A549 (cell line): ENCODE measurements at regions not wholly inside any gene's neighbourhood (a gene's known extent, or its start where the extent isn't known, plus 50 kb on each side); places are given as distances from the start of the nearest gene placed in this dataset.
"Not testable (repeated sequence)": the region's sequence is repeated elsewhere in the genome, so short reads cannot be mapped to it uniquely, and the experiment has no call there.

ENCODE experiments used
- ATAC-seq, 2 experiments: fragments of 200-7000 bp in 1 of 2; fragments of >200 bp in 1 of 2; cut with Nextera tagmentation in 1 of 2; cut with Tn5 transposase in 1 of 2; 3 replicates each; pipeline versions ENCODE4 v1.8.0 to v1.9.1; 2018 to 2020; ENCODE audit warnings: mild to moderate bottlenecking in 1 of 2, moderate library complexity in 1 of 2
- CTCF ChIA-PET: fragments of 300-600 bp; sonication (Branson Sonifier 250); formaldehyde crosslinking; extraction: SDS; loops from one replicate; lab custom pipeline; 2021; ENCODE audit warnings: antibody characterized with exemption, inconsistent platforms; lab: Yijun Ruan, JAX
- POLR2A ChIA-PET: fragments of 350-600 bp; formaldehyde crosslinking; extraction: SDS; loops from one replicate; lab custom pipeline; 2021; ENCODE audit warnings: antibody characterized with exemption, inconsistent platforms; lab: Yijun Ruan, JAX
- DNase-seq, 2 experiments: peaks; one replicate each; pipeline versions ENCODE4 v3.0.0 to v3.0.0-alpha.2; 2011 to 2016; ENCODE audit warnings: low read depth in 1 of 2, low spot score in 1 of 2
- FAIRE-seq: peaks from 2 replicates; lab custom pipeline; 2011; peaks lifted over from hg19 to GRCh38; lab: Jason Lieb, UNC
- H3K27ac ChIP-seq, 2 experiments: fragments of >200 bp; sonication (Bioruptor Twin); formaldehyde crosslinking; 3 replicates each; pipeline ENCODE4 v1.5.1; 2016 to 2017
- H3K4me1 ChIP-seq: fragments of >200 bp; sonication (Bioruptor Twin); formaldehyde crosslinking; 3 replicates; pipeline ENCODE4 v1.6.1; 2016
- H3K4me2 ChIP-seq: fragments of >200 bp; sonication (Bioruptor Twin); formaldehyde crosslinking; 3 replicates; pipeline ENCODE4 v1.6.1; 2016
- H3K4me3 ChIP-seq: fragments of >200 bp; sonication (Bioruptor Twin); formaldehyde crosslinking; 3 replicates; pipeline ENCODE4 v1.5.1; 2016
- H3K9me3 ChIP-seq: fragments of >200 bp; sonication (Bioruptor Twin); formaldehyde crosslinking; 3 replicates; pipeline ENCODE4 v1.6.1; 2016
- CBX8 ChIP-seq: fragments of 200-600 bp; sonication (generic); IDR thresholded peaks from 2 replicates; pipeline ENCODE4 v1.6.1; 2016
- CTCF ChIP-seq: fragments of >200 bp; sonication (Bioruptor Twin); formaldehyde crosslinking; IDR thresholded peaks from 3 replicates; pipeline ENCODE4 v1.5.1; 2016
- EHF ChIP-seq: fragments of 250-450 bp; sonication (Bioruptor Pico); IDR thresholded peaks from 2 replicates; pipeline ENCODE4 v1.5.0; 2020; ENCODE audit warnings: mild to moderate bottlenecking
- EHMT2 ChIP-seq: fragments of 200-600 bp; sonication (generic); IDR thresholded peaks from 2 replicates; pipeline ENCODE4 v1.6.1; 2016; ENCODE audit warnings: antibody characterized with exemption, low read depth, mild to moderate bottlenecking, moderate library complexity
- FOSL2 ChIP-seq, 2 experiments: fragments of 450-650 bp in 1 of 2; fragments of >200 bp in 1 of 2; sonication (Bioruptor Twin) in 1 of 2; formaldehyde crosslinking; IDR thresholded peaks; 2 replicates each; pipeline versions ENCODE4 v1.5.0 to v1.6.1; 2016 to 2020; ENCODE audit warnings: mild to moderate bottlenecking in 1 of 2, moderate library complexity in 1 of 2
- HDAC2 ChIP-seq: fragments of 200-600 bp; sonication (generic); IDR thresholded peaks from 2 replicates; pipeline ENCODE4 v1.6.1; 2016
- MAZ ChIP-seq: fragments of 150-350 bp; IDR thresholded peaks from 2 replicates; pipeline ENCODE4 v1.6.1; 2014; ENCODE audit warnings: antibody characterized with exemption, low read depth, low read length, borderline replicate concordance
- MYC ChIP-seq: IDR thresholded peaks from 2 replicates; pipeline ENCODE4 v1.6.1; 2012; ENCODE audit warnings: mild to moderate bottlenecking, inconsistent platforms, low read length, improper control_type of control experiment, borderline replicate concordance
- NFE2L2 ChIP-seq: fragments of 150-350 bp; conservative IDR thresholded peaks from 2 replicates; pipeline ENCODE4 v1.6.1; 2014; ENCODE audit warnings: low read length
- NPAS2 ChIP-seq: fragments of 250-450 bp; sonication (Bioruptor Pico); IDR thresholded peaks from 2 replicates; pipeline ENCODE4 v1.8.0; 2022; ENCODE audit warnings: mild to moderate bottlenecking, moderate library complexity, borderline replicate concordance
- PHF8 ChIP-seq: fragments of 200-600 bp; sonication (generic); IDR thresholded peaks from 2 replicates; pipeline ENCODE4 v1.6.1; 2016; ENCODE audit warnings: low read depth, mild to moderate bottlenecking, antibody characterized with exemption, moderate library complexity, borderline replicate concordance
- POLR2A ChIP-seq: IDR thresholded peaks from 2 replicates; pipeline ENCODE4 v1.6.1; 2012; ENCODE audit warnings: mild to moderate bottlenecking, low read length
- RFX5 ChIP-seq: fragments of 450-650 bp; IDR thresholded peaks from 2 replicates; pipeline ENCODE4 v1.7.1; 2014; ENCODE audit warnings: antibody characterized with exemption, mild to moderate bottlenecking, moderate library complexity
- RNF2 ChIP-seq: fragments of 200-600 bp; sonication (generic); IDR thresholded peaks from 2 replicates; pipeline ENCODE4 v1.6.1; 2016; ENCODE audit warnings: low read depth, mild to moderate bottlenecking, antibody characterized with exemption, moderate library complexity, borderline replicate concordance
- TP53 ChIP-seq: fragments of 250-450 bp; sonication (Bioruptor Pico); IDR thresholded peaks from 2 replicates; pipeline ENCODE4 v1.5.0; 2021; ENCODE audit warnings: mild to moderate bottlenecking, moderate library complexity
- WGBS: methylation state at CpG from one replicate; pipeline ENCODE4 v1.1.6; 2017; ENCODE audit errors: missing lambda C conversion rate; 5-methylcytosine and 5-hydroxymethylcytosine counted together
- TF ChIP-seq, protein P1 (sequence below): IDR thresholded peaks from 2 replicates; pipeline ENCODE4 v1.6.1; 2012
- TF ChIP-seq, protein P2 (sequence below): fragments of 150-350 bp; IDR thresholded peaks from 2 replicates; pipeline ENCODE4 v1.6.1; 2014; ENCODE audit warnings: low read depth, mild to moderate bottlenecking, low read length

GRCh38 chr13:46491641-46492040, 61.3 kb upstream of the LRCH1 start:
- Histone ChIP-seq H3K9me3 (0 out of 3 replicates have a peak, but pooled peaks cover 2% of the 10 kb centered on the region), H3K4me2 (no peak overlapping the region), H3K4me3 (no peak overlapping the region), H3K27ac (no peak overlapping the region), H3K4me1 (0 out of 3 replicates have a peak, but pooled peaks cover 6% of the 10 kb centered on the region)
- FAIRE-seq (no peak), DNase-seq (no peak), ATAC-seq (no peak)
- TF ChIP-seq HDAC2 (no peak), RNF2 (no peak), RFX5 (no peak), CTCF (no peak), PHF8 (no peak), MAZ (no peak), TP53 (CRISPR knock-in tag) (no peak)
- WGBS, result 57% methylated on average over 4 of the region's 4 CpGs
- ChIA-PET POLR2A (no interaction called here), CTCF (interaction anchor here (0.7 to 2.6 kb wide), 4 partner anchors 11 to 228 kb away, joined by 3 to 17 read pairs (median 4); no protein-coding TSS in a partner anchor)

GRCh38 chr13:46490713-46491112, 62.3 kb upstream of the LRCH1 start:
- FAIRE-seq, POLR2A ChIA-PET, H3K9me3 ChIP-seq, H3K4me1 ChIP-seq, H3K4me3 ChIP-seq, H3K27ac ChIP-seq, DNase-seq, H3K4me2 ChIP-seq: not testable (repeated sequence)
- CTCF ChIA-PET, result interaction anchor here (0.7 to 2.6 kb wide), 6 partner anchors 51 to 234 kb away, joined by 3 to 17 read pairs (median 4); no protein-coding TSS in a partner anchor
- WGBS, result 91% methylated on average over 14 of the region's 14 CpGs
- 0 out of 6 replicates have a peak, but pooled peaks of 1 of the 2 experiments have one; percentile 64 for ATAC-seq

GRCh38 chr13:46490129-46490528, 62.8 kb upstream of the LRCH1 start:
- ChIA-PET POLR2A (no interaction called here), CTCF (interaction anchor here (0.7 to 2.6 kb wide), 5 partner anchors 52 to 235 kb away, joined by 3 to 17 read pairs (median 4); no protein-coding TSS in a partner anchor)
- H3K9me3 ChIP-seq, result peaks cover 10% of the 10 kb centered on the region; the same call in 1 of the 3 replicates
- TF ChIP-seq, protein P1, sequence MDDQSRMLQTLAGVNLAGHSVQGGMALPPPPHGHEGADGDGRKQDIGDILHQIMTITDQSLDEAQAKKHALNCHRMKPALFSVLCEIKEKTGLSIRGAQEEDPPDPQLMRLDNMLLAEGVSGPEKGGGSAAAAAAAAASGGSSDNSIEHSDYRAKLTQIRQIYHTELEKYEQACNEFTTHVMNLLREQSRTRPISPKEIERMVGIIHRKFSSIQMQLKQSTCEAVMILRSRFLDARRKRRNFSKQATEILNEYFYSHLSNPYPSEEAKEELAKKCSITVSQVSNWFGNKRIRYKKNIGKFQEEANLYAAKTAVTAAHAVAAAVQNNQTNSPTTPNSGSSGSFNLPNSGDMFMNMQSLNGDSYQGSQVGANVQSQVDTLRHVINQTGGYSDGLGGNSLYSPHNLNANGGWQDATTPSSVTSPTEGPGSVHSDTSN, result no peak
- TF ChIP-seq FOSL2 (IDR thresholded peaks at IDR 0.05) (no peak), FOSL2 (CRISPR knock-in tag; IDR thresholded peaks at IDR 0.05) (no peak), HDAC2 (no peak), NPAS2 (CRISPR knock-in tag) (no peak), NFE2L2 (no peak), EHMT2 (no peak), MYC (no peak), CBX8 (no peak), EHF (CRISPR knock-in tag) (no peak), POLR2A (no peak)
- TF ChIP-seq, protein P2, sequence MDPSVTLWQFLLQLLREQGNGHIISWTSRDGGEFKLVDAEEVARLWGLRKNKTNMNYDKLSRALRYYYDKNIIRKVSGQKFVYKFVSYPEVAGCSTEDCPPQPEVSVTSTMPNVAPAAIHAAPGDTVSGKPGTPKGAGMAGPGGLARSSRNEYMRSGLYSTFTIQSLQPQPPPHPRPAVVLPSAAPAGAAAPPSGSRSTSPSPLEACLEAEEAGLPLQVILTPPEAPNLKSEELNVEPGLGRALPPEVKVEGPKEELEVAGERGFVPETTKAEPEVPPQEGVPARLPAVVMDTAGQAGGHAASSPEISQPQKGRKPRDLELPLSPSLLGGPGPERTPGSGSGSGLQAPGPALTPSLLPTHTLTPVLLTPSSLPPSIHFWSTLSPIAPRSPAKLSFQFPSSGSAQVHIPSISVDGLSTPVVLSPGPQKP, result no peak
- 59% methylated on average over 2 of the region's 2 CpGs for WGBS
- no peak overlapping the region for H3K4me3 ChIP-seq
- H3K27ac ChIP-seq, result no peak overlapping the region
- ATAC-seq, result no peak
- no peak for DNase-seq
- FAIRE-seq, result no peak
- 0 out of 3 replicates have a peak, but pooled peaks cover 6% of the 10 kb centered on the region for H3K4me1 ChIP-seq
- H3K4me2 ChIP-seq, result 0 out of 3 replicates have a peak overlapping the region, but pooled peaks have one; percentile 18
